H1 (cell line): ENCODE measurements at regions not wholly inside any gene's neighbourhood (a gene's known extent, or its start where the extent isn't known, plus 50 kb on each side); places are given as distances from the start of the nearest gene placed in this dataset.

Experiments used
- CHD7 ChIP-seq: fragments of 300-600 bp; sonication (generic); IDR thresholded peaks from 2 replicates; pipeline ENCODE4 v1.7.1; 2012; ENCODE audit warnings: low read length, moderate library complexity, mild to moderate bottlenecking, inconsistent platforms; ENCODE audit not compliant: insufficient replicate concordance
- SP4 ChIP-seq: IDR thresholded peaks from 2 replicates; pipeline ENCODE4 v1.6.1; 2012; ENCODE audit warnings: low read length, inconsistent platforms
- ZNF274 ChIP-seq: IDR thresholded peaks from 2 replicates; pipeline ENCODE4 v1.7.0; 2012; ENCODE audit warnings: low read length, borderline replicate concordance; ENCODE audit errors: extremely low read depth

- TF ChIP-seq CHD7 (no peak), ZNF274 (no peak), SP4 (no peak)
These were observed 670.9 kb downstream of the GATA3 start (continued) for GRCh38 chr10:8725343-8725742.
